Peyer's patch (tissue), 4 donors: ENCODE measurements at regions not wholly inside any gene's neighbourhood (a gene's known extent, or its start where the extent isn't known, plus 50 kb on each side); places are given as distances from the start of the nearest gene placed in this dataset.

Experiments used
- CTCF ChIP-seq, 6 experiments: fragments of 450-650 bp in 4 of 6; fragments of 200-600 bp in 2 of 6; sonication (generic) in 1 of 6; IDR thresholded peaks; one replicate each; pipeline ENCODE4 v1.5.1; 2017 to 2019; ENCODE audit warnings: antibody characterized with exemption in 6 of 6, mild to moderate bottlenecking in 3 of 6, moderate library complexity in 1 of 6
- POLR2A ChIP-seq, 2 donors: fragments of 450-650 bp; IDR thresholded peaks; one replicate each; pipeline ENCODE4 v1.5.1; 2017; ENCODE audit warnings: antibody characterized with exemption in 2 of 2, mild to moderate bottlenecking in 2 of 2, moderate library complexity in 2 of 2

GRCh38 chrX:40864972-40865371 lies 129.6 kb upstream of the MED14 start:
- TF ChIP-seq POLR2A (IDR thresholded peaks at IDR 0.05) (no peak), CTCF (IDR thresholded peaks at IDR 0.05) (no peak)
